ENCODE measurements at regions not wholly inside any gene's neighbourhood (a gene's known extent, or its start where the extent isn't known, plus 50 kb on each side); places are given as distances from the start of the nearest gene placed in this dataset.
A peak's percentile ranks its signal among the peaks of the same experiment; 100 is the strongest.

GRCh38 chr7:45999541-45999940, 78.5 kb upstream of the IGFBP3 start:
- Histone ChIP-seq H3K27ac (no peak overlapping the region), H3K27me3 (no peaks in the 10 kb centered on the region), H3K4me3 (no peak overlapping the region), H3K9me3 (no peaks in the 10 kb centered on the region), H3K36me3 (no peaks in the 10 kb centered on the region), H3K4me1 (no peaks in the 10 kb centered on the region)
- intact Hi-C loops (cut with DNase I) = no loop called here
- DNase-seq (ENCODE audit: extremely low spot score in 2 of 2) = no peak
- TF ChIP-seq POLR2A (IDR thresholded peaks at IDR 0.05) (no peak), POLR2AphosphoS5 (IDR thresholded peaks at IDR 0.05; ENCODE audit: insufficient read depth in 1 of 2, low read depth in 1 of 2) (no peak), CTCF (IDR thresholded peaks at IDR 0.05) (no peak)

DNA sequence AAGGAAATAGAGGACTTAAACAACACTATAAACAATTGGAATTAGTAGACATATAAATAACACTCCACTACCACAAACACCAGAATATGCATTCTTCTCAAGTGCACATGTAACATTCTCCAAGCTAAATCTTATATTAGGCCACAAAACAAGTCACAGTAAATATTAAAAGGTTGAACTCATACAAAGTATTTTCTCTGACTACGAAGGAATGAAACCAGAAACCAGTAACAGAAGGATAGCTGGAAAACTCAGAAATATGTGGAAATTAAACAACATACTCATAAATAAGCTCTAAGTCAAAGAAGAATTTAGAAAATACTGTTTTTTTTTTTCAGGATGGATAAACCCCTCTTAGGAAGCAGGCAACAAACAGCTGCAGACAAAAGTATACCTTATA, 77.4 kb upstream of the IGFBP3 start:
- Histone ChIP-seq H3K4me3 (no peak overlapping the region), H3K4me1 (no peaks in the 10 kb centered on the region), H3K36me3 (no peaks in the 10 kb centered on the region), H3K27ac (no peak overlapping the region), H3K9me3 (no peaks in the 10 kb centered on the region), H3K27me3 (no peaks in the 10 kb centered on the region)
- TF ChIP-seq POLR2A (IDR thresholded peaks at IDR 0.05) (no peak), POLR2AphosphoS5 (IDR thresholded peaks at IDR 0.05; ENCODE audit: insufficient read depth in 1 of 2, low read depth in 1 of 2) (no peak), CTCF (IDR thresholded peaks at IDR 0.05) (no peak)
- intact Hi-C loops (cut with DNase I) = no loop called here
- DNase-seq (ENCODE audit: extremely low spot score in 2 of 2) = no peak

- DNase-seq (ENCODE audit: extremely low spot score in 2 of 2) = no peak
- H3K36me3 ChIP-seq = no peaks in the 10 kb centered on the region
- H3K27me3 ChIP-seq = no peaks in the 10 kb centered on the region
- no peaks in the 10 kb centered on the region for H3K9me3 ChIP-seq
- no peak overlapping the region for H3K27ac ChIP-seq
- TF ChIP-seq CTCF (IDR thresholded peaks at IDR 0.05) = no peak
- no peak for TF ChIP-seq POLR2AphosphoS5 (IDR thresholded peaks at IDR 0.05; ENCODE audit: insufficient read depth in 1 of 2, low read depth in 1 of 2)
- TF ChIP-seq POLR2A (IDR thresholded peaks at IDR 0.05) = no peak
- no peaks in the 10 kb centered on the region for H3K4me1 ChIP-seq
- intact Hi-C loops (cut with DNase I) = no loop called here
- H3K4me3 ChIP-seq = no peak overlapping the region
Observed at GRCh38 chr7:45993621-45994020, 72.5 kb upstream of the IGFBP3 start.

- Histone ChIP-seq H3K27me3 (no peaks in the 10 kb centered on the region), H3K27ac (no peak overlapping the region), H3K4me3 (no peak overlapping the region), H3K9me3 (no peaks in the 10 kb centered on the region), H3K36me3 (no peaks in the 10 kb centered on the region), H3K4me1 (no peaks in the 10 kb centered on the region)
- no peak for DNase-seq (ENCODE audit: extremely low spot score in 2 of 2)
- intact Hi-C loops (cut with DNase I) = no loop called here
- TF ChIP-seq CTCF (IDR thresholded peaks at IDR 0.05) = no peak
- TF ChIP-seq POLR2AphosphoS5 (IDR thresholded peaks at IDR 0.05; ENCODE audit: insufficient read depth in 1 of 2, low read depth in 1 of 2) = no peak
- no peak for TF ChIP-seq POLR2A (IDR thresholded peaks at IDR 0.05)
Observed at GRCh38 chr7:45992826-45993225, 71.8 kb upstream of the IGFBP3 start.

DNA sequence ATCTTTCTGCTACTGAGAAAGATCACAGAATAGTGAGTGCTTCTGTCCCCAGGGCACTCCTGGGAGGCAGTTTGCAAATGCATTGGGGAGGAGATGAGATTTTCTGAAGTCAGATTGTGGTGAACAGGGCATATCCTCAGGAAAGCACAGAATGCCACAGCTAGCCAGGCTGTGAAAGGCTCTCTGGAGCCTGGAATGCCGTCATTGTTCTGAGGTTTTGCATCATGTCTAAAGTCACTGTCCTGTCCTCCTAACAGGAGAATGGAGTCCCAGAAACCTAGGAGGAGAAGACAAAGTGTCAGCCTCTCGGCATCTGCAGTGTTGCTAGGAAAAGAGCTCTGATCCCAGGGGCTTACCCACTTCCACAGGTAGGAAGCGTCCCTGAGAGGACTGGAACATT, 69.2 kb upstream of the IGFBP3 start:
- Histone ChIP-seq H3K27ac (no peak overlapping the region), H3K4me3 (no peak overlapping the region), H3K4me1 (no peaks in the 10 kb centered on the region), H3K27me3 (no peaks in the 10 kb centered on the region), H3K9me3 (no peaks in the 10 kb centered on the region), H3K36me3 (no peaks in the 10 kb centered on the region)
- peak; percentile 25 to 58 for DNase-seq (ENCODE audit: extremely low spot score in 2 of 2)
- intact Hi-C loops (cut with DNase I) = no loop called here
- no peak for TF ChIP-seq CTCF (IDR thresholded peaks at IDR 0.05)
- TF ChIP-seq POLR2A (IDR thresholded peaks at IDR 0.05) = no peak
- no peak for TF ChIP-seq POLR2AphosphoS5 (IDR thresholded peaks at IDR 0.05; ENCODE audit: insufficient read depth in 1 of 2, low read depth in 1 of 2)
